Neural cell (in vitro differentiated cells): ENCODE measurements at regions not wholly inside any gene's neighbourhood (a gene's known extent, or its start where the extent isn't known, plus 50 kb on each side); places are given as distances from the start of the nearest gene placed in this dataset.

Experiments used
- H2AFZ ChIP-seq: fragments of 200-600, 300-800 bp; sonication (generic), shearing (Covaris generic); 2 replicates; pipeline ENCODE4 v1.6.0; 2014; ENCODE audit warnings: low read depth, mild to moderate bottlenecking, antibody characterized with exemption, low read length, moderate library complexity
- H3F3A ChIP-seq: fragments of 200-600 bp; shearing (Covaris generic); 2 replicates; pipeline ENCODE4 v1.6.1; 2016; ENCODE audit warnings: mild to moderate bottlenecking, moderate library complexity, mixed read lengths, antibody characterized with exemption, low read length; ENCODE audit not compliant: insufficient read depth, poor library complexity, severe bottlenecking
- H3K27ac ChIP-seq: fragments of 200-600, 300-800 bp; sonication (generic), shearing (Covaris generic); 2 replicates; pipeline ENCODE4 v1.5.1; 2014; ENCODE audit warnings: mild to moderate bottlenecking, low read length, moderate library complexity
- H3K27me3 ChIP-seq: fragments of 300-800, 200-600 bp; sonication (generic), shearing (Covaris generic); 2 replicates; pipeline ENCODE4 v1.6.0; 2014; ENCODE audit warnings: mild to moderate bottlenecking, low read depth, low read length, moderate library complexity; ENCODE audit not compliant: insufficient read depth
- H3K36me3 ChIP-seq: fragments of 300-800, 200-600 bp; sonication (generic), shearing (Covaris generic); 2 replicates; pipeline ENCODE4 v1.5.1; 2014; ENCODE audit warnings: mild to moderate bottlenecking, antibody characterized with exemption, low read length, moderate library complexity; ENCODE audit not compliant: insufficient read depth
- H3K4me2 ChIP-seq: fragments of 300-800, 200-600 bp; sonication (generic), shearing (Covaris generic); 2 replicates; pipeline ENCODE4 v1.6.0; 2014; ENCODE audit warnings: mild to moderate bottlenecking, low read length
- H3K4me3 ChIP-seq: fragments of 300-800, 200-600 bp; sonication (generic), shearing (Covaris generic); 2 replicates; pipeline ENCODE4 v1.5.1; 2014; ENCODE audit warnings: mild to moderate bottlenecking, low read length, moderate library complexity
- H3K79me2 ChIP-seq: fragments of 200-600 bp; shearing (Covaris generic); replicated peaks from 2 replicates; pipeline ENCODE4 v1.6.0; 2014; ENCODE audit warnings: mild to moderate bottlenecking, low read length, moderate library complexity; ENCODE audit not compliant: insufficient read depth
- H3K9ac ChIP-seq: fragments of 300-800, 200-600 bp; sonication (generic), shearing (Covaris generic); 2 replicates; pipeline ENCODE4 v1.6.1; 2016; ENCODE audit warnings: mild to moderate bottlenecking, low read length, mixed read lengths
- H3K9me2 ChIP-seq: fragments of 200-600 bp; shearing (Covaris generic); 2 replicates; pipeline ENCODE4 v1.6.1; 2016; ENCODE audit warnings: mild to moderate bottlenecking, low read length, mixed read lengths; ENCODE audit not compliant: insufficient read depth
- H3K9me3 ChIP-seq: fragments of 200-600, 300-800 bp; sonication (generic), shearing (Covaris generic); 2 replicates; pipeline ENCODE4 v1.6.1; 2016; ENCODE audit warnings: mild to moderate bottlenecking, mixed run types, low read length, moderate library complexity, mixed read lengths
- H4K20me1 ChIP-seq: fragments of 200-600 bp; shearing (Covaris generic); 2 replicates; pipeline ENCODE4 v1.6.1; 2016; ENCODE audit warnings: mild to moderate bottlenecking, mixed run types; ENCODE audit not compliant: insufficient read depth
- EP300 ChIP-seq: fragments of 450-650 bp; conservative IDR thresholded peaks from 2 replicates; pipeline ENCODE4 v1.6.1; 2014; ENCODE audit warnings: antibody characterized with exemption, mild to moderate bottlenecking, moderate library complexity; ENCODE audit not compliant: poor library complexity, severe bottlenecking
- EZH2 ChIP-seq: fragments of 200-600, 300-800 bp; shearing (Covaris generic), sonication (generic); IDR thresholded peaks from 2 replicates; pipeline ENCODE4 v1.6.1; 2014; ENCODE audit warnings: antibody characterized with exemption, low read length, borderline replicate concordance, mild to moderate bottlenecking; ENCODE audit not compliant: insufficient read depth, poor library complexity, severe bottlenecking
- MXI1 ChIP-seq: fragments of 450-650 bp; conservative IDR thresholded peaks from 2 replicates; pipeline ENCODE4 v1.6.1; 2014; ENCODE audit warnings: antibody characterized with exemption, mild to moderate bottlenecking; ENCODE audit not compliant: poor library complexity, severe bottlenecking
- POLR2AphosphoS5 ChIP-seq: IDR thresholded peaks from 2 replicates; pipeline ENCODE4 v1.6.1; 2012
- RAD21 ChIP-seq: fragments of 450-650 bp; conservative IDR thresholded peaks from 2 replicates; pipeline ENCODE4 v1.6.1; 2014; ENCODE audit warnings: antibody characterized with exemption, mild to moderate bottlenecking, moderate library complexity
- SMC3 ChIP-seq: fragments of 450-650 bp; conservative IDR thresholded peaks from 2 replicates; pipeline ENCODE4 v1.6.1; 2014; ENCODE audit warnings: antibody characterized with exemption, mild to moderate bottlenecking, moderate library complexity; ENCODE audit not compliant: poor library complexity
- TAF1 ChIP-seq: IDR thresholded peaks from 2 replicates; pipeline ENCODE4 v1.6.1; 2012; ENCODE audit warnings: low read depth
- TF ChIP-seq, protein P1 (sequence below): IDR thresholded peaks from 2 replicates; pipeline ENCODE4 v1.6.1; 2012; ENCODE audit warnings: borderline replicate concordance
- TF ChIP-seq, protein P2 (sequence below): fragments of 450-650 bp; IDR thresholded peaks from 2 replicates; pipeline ENCODE4 v1.5.1; 2014; ENCODE audit warnings: antibody characterized with exemption, mild to moderate bottlenecking, moderate library complexity; ENCODE audit not compliant: poor library complexity, severe bottlenecking

DNA sequence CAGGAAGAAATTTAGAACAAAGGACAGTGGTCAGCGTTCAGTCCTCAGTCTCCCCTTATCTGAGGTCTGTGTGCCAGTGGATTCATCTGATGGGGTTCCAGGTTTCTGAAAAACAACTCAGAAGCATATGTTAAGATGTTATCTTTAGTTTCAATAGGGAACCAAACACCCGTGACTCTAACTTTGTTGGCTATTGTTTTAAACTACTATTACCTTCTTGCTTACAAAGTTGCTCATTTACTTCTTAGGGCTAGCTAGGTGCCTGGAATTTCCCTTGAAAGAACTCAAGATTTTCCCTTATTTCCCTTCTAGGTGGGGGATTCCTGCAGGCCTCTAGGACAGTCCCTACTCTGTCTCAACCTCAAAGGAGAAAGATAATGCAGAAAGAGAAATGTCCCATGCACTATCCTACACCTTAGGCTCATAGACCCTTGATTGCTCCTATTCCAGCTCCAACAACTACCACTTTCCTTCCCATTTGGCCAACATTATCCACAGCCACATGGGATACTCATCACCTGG lies 192.5 kb upstream of the LYZL1 start:
- Histone ChIP-seq H3K9me2 (no peaks in the 10 kb centered on the region), H3K27ac (no peak overlapping the region), H3K4me3 (no peak overlapping the region), H3K4me2 (no peak overlapping the region), H4K20me1 (no peaks in the 10 kb centered on the region), H3F3A (no peaks in the 10 kb centered on the region), H3K36me3 (no peaks in the 10 kb centered on the region), H2AFZ (no peak overlapping the region), H3K79me2 (no peaks in the 10 kb centered on the region), H3K9me3 (no peaks in the 10 kb centered on the region), H3K9ac (no peak overlapping the region), H3K27me3 (no peaks in the 10 kb centered on the region)
- TF ChIP-seq, protein P1, sequence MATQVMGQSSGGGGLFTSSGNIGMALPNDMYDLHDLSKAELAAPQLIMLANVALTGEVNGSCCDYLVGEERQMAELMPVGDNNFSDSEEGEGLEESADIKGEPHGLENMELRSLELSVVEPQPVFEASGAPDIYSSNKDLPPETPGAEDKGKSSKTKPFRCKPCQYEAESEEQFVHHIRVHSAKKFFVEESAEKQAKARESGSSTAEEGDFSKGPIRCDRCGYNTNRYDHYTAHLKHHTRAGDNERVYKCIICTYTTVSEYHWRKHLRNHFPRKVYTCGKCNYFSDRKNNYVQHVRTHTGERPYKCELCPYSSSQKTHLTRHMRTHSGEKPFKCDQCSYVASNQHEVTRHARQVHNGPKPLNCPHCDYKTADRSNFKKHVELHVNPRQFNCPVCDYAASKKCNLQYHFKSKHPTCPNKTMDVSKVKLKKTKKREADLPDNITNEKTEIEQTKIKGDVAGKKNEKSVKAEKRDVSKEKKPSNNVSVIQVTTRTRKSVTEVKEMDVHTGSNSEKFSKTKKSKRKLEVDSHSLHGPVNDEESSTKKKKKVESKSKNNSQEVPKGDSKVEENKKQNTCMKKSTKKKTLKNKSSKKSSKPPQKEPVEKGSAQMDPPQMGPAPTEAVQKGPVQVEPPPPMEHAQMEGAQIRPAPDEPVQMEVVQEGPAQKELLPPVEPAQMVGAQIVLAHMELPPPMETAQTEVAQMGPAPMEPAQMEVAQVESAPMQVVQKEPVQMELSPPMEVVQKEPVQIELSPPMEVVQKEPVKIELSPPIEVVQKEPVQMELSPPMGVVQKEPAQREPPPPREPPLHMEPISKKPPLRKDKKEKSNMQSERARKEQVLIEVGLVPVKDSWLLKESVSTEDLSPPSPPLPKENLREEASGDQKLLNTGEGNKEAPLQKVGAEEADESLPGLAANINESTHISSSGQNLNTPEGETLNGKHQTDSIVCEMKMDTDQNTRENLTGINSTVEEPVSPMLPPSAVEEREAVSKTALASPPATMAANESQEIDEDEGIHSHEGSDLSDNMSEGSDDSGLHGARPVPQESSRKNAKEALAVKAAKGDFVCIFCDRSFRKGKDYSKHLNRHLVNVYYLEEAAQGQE = no peak
- TF ChIP-seq POLR2AphosphoS5 (no peak), SMC3 (no peak), RAD21 (no peak), MXI1 (no peak), EP300 (no peak), EZH2 (no peak), TAF1 (no peak)
- TF ChIP-seq, protein P2, sequence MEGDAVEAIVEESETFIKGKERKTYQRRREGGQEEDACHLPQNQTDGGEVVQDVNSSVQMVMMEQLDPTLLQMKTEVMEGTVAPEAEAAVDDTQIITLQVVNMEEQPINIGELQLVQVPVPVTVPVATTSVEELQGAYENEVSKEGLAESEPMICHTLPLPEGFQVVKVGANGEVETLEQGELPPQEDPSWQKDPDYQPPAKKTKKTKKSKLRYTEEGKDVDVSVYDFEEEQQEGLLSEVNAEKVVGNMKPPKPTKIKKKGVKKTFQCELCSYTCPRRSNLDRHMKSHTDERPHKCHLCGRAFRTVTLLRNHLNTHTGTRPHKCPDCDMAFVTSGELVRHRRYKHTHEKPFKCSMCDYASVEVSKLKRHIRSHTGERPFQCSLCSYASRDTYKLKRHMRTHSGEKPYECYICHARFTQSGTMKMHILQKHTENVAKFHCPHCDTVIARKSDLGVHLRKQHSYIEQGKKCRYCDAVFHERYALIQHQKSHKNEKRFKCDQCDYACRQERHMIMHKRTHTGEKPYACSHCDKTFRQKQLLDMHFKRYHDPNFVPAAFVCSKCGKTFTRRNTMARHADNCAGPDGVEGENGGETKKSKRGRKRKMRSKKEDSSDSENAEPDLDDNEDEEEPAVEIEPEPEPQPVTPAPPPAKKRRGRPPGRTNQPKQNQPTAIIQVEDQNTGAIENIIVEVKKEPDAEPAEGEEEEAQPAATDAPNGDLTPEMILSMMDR = no peak

DNA sequence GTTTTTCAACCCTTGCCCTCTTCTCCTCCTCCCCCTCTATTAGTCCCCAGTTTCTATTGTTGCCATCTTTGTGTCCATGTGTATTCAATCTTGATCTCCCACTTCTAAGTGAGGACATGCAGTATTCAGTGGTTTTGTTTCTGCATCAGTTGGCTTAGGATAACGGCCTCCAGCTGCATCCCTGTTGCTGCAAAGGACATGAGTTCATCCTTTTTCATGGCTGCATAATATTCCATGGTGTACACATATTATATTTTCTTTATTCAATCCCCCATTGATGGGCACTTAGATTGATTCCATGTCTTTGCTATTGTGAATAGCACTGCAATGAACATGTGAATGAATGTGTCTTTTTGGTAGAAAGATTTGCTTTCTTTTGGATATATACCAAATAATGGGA lies 190.4 kb upstream of the LYZL1 start:
- Histone ChIP-seq H3K9me3 (no peaks in the 10 kb centered on the region), H3K27ac (no peak overlapping the region), H3K9me2 (no peaks in the 10 kb centered on the region), H4K20me1 (no peaks in the 10 kb centered on the region), H2AFZ (no peak overlapping the region), H3K79me2 (no peaks in the 10 kb centered on the region), H3K4me2 (no peak overlapping the region), H3F3A (no peaks in the 10 kb centered on the region), H3K27me3 (no peaks in the 10 kb centered on the region), H3K4me3 (no peak overlapping the region), H3K9ac (no peak overlapping the region), H3K36me3 (no peaks in the 10 kb centered on the region)
- TF ChIP-seq, protein P2 = no peak
- no peak for TF ChIP-seq EP300
- TF ChIP-seq EZH2 = no peak
- TF ChIP-seq POLR2AphosphoS5 = no peak
- TF ChIP-seq MXI1 = no peak
- TF ChIP-seq SMC3 = no peak
- no peak for TF ChIP-seq TAF1
- TF ChIP-seq RAD21 = no peak
- TF ChIP-seq, protein P1 = no peak
